Kidney epithelial cell (primary cell): ENCODE measurements at regions not wholly inside any gene's neighbourhood (a gene's known extent, or its start where the extent isn't known, plus 50 kb on each side); places are given as distances from the start of the nearest gene placed in this dataset.

Experiments
- DNase-seq: peaks from one replicate; pipeline ENCODE4 v3.0.0-alpha.2; 2010; ENCODE audit warnings: low read depth
- H3K27me3 ChIP-seq: 2 replicates; pipeline ENCODE4 v1.6.0; 2011; ENCODE audit warnings: low read length; ENCODE audit not compliant: control insufficient read depth, insufficient read depth
- H3K36me3 ChIP-seq: 2 replicates; pipeline ENCODE4 v1.5.1; 2011; ENCODE audit warnings: low read length; ENCODE audit not compliant: control insufficient read depth, insufficient read depth
- H3K4me3 ChIP-seq: 2 replicates; pipeline ENCODE4 v1.5.1; 2011; ENCODE audit warnings: low read depth, mild to moderate bottlenecking, control low read depth, low read length
- CTCF ChIP-seq: IDR thresholded peaks from 2 replicates; pipeline ENCODE4 v1.5.1; 2011; ENCODE audit warnings: mild to moderate bottlenecking, moderate library complexity, low read length, control low read depth, inconsistent platforms; ENCODE audit not compliant: insufficient read depth, poor library complexity, severe bottlenecking

GRCh38 chr19:30233375-30233774 is 138.8 kb upstream of the ZNF536 start:
- TF ChIP-seq CTCF: no peak
- no peaks in the 10 kb centered on the region for H3K36me3 ChIP-seq
- DNase-seq: no peak
- H3K27me3 ChIP-seq: peaks cover 22% of the 10 kb centered on the region
- no peak overlapping the region for H3K4me3 ChIP-seq

GRCh38 chr19:30235946-30236345 is 136.2 kb upstream of the ZNF536 start:
- Histone ChIP-seq H3K27me3 (peaks cover 8% of the 10 kb centered on the region), H3K36me3 (no peaks in the 10 kb centered on the region), H3K4me3 (no peak overlapping the region)
- TF ChIP-seq CTCF: no peak
- no peak for DNase-seq

- Histone ChIP-seq H3K27me3 (peaks cover 3% of the 10 kb centered on the region), H3K4me3 (no peak overlapping the region), H3K36me3 (no peaks in the 10 kb centered on the region)
- no peak for DNase-seq
- TF ChIP-seq CTCF: no peak
Observed at GRCh38 chr19:30236587-30236986, 135.6 kb upstream of the ZNF536 start.

GRCh38 chr19:30237140-30237539 is 135.0 kb upstream of the ZNF536 start:
- no peaks in the 10 kb centered on the region for H3K36me3 ChIP-seq
- H3K27me3 ChIP-seq: peaks cover 3% of the 10 kb centered on the region
- no peak overlapping the region for H3K4me3 ChIP-seq
- no peak for DNase-seq
- no peak for TF ChIP-seq CTCF

GRCh38 chr19:30240904-30241695 is 131.1 kb upstream of the ZNF536 start:
- H3K27me3 ChIP-seq: no peaks in the 10 kb centered on the region
- no peaks in the 10 kb centered on the region for H3K36me3 ChIP-seq
- H3K4me3 ChIP-seq: no peak overlapping the region
- no peak for DNase-seq
- TF ChIP-seq CTCF: no peak

GRCh38 chr19:30244533-30244932 is 127.7 kb upstream of the ZNF536 start:
- DNase-seq: no peak
- TF ChIP-seq CTCF: no peak
- no peaks in the 10 kb centered on the region for H3K27me3 ChIP-seq
- no peaks in the 10 kb centered on the region for H3K36me3 ChIP-seq
- no peak overlapping the region for H3K4me3 ChIP-seq
